Mucosa of gallbladder (tissue), 1 donor: ENCODE measurements at regions not wholly inside any gene's neighbourhood (a gene's known extent, or its start where the extent isn't known, plus 50 kb on each side); places are given as distances from the start of the nearest gene placed in this dataset.
A peak's percentile ranks its signal among the peaks of the same experiment; 100 is the strongest.
"Not testable (repeated sequence)": the region's sequence is repeated elsewhere in the genome, so short reads cannot be mapped to it uniquely, and the experiment has no call there.

Experiments used
- DNase-seq: peaks from one replicate; pipeline ENCODE4 v3.0.0-alpha.2; 2020; ENCODE audit warnings: low spot score
- donor health status: DM: no; HTN: no; CAD: no.

- no peak for DNase-seq
Measured at GRCh38 chr5:99441235-99441634, 512.4 kb upstream of the CHD1 start.

DNA sequence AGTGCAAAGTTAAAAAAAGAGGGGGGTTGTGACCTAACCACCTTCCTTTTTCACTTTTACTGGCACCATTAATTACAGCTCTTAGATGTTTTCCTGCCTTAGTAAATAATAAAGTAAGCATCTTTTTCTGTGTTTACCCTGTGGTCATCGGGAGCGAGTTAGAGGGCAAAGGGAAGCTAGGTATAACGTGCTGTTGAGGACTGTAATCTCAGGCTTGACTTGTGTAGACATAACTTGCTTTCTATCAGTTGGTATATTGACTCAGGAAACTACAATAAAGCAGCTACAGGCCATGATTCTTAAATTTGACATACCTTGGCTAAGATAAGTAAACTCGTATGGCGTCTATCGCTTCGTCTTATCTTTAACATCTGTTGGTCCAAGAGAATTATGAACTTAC lies 509.8 kb upstream of the CHD1 start:
- DNase-seq = no peak

GRCh38 chr5:99437986-99438385 lies 509.2 kb upstream of the CHD1 start:
- no peak for DNase-seq

DNA sequence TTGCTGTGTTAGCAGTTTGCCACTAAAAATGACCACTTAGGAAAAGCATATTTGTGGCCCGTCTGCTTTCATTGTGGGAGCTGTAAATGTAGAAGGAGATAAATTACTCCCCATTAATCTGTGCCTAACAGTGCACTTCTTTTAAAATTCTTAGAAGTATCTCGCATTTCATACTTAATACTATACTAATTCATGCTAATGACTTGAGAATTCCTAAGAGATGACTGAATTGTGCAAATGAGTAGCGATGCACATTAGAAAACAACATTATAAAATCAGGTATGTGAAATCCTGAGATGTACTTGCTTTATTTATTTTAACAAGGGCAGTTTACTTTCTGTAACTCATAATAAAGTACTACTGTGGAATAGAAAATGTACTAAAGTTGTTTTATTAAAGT lies 494.6 kb upstream of the CHD1 start:
- DNase-seq = not testable (repeated sequence)

DNA sequence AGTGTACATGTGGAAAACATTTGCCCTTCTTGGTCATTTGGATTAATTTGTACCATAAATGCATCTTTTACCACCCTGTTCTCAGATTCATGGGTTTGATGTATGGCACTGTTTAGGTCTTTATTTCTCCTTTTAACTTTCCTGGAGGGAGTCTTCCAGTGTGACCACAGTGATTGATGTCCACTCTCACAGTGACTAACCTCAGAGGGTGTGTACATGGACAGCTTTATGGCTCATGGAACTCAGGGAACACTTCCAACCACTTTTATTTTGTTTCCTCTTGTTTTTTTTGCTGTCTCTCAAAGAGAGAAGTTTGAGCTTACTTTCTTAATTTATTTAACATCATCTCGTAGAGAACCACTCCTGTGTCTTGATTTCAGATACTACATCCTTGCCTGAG lies 489.8 kb upstream of the CHD1 start:
- DNase-seq = not testable (repeated sequence)

- DNase-seq = not testable (repeated sequence)
Measured at GRCh38 chr5:99410386-99410785, 481.6 kb upstream of the CHD1 start.

DNA sequence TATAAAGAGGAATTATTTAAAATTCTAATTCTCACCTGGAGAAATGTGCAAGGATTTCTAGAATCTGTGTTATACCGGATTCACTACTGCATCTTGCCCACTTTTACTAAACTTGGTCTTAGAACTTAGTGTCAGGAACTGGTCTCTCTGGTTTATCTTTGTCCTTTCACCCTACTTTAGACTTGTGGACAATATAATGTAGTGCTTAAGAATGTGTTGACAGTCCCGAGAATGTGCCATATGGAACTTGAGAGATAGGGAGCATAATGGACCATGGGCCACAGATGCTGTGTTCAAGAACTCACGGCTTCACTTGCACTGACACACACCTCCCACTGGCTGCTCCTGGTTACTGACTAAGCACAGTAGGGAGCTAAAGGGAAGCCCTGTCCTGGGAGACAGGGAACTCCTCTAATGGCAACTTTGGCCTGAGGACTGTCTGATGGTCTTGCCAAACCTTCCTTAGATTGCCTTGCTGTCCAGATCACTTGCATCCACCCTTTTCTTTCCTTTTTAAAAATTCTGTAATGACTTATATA lies 476.0 kb upstream of the CHD1 start:
- DNase-seq = not testable (repeated sequence)

DNA sequence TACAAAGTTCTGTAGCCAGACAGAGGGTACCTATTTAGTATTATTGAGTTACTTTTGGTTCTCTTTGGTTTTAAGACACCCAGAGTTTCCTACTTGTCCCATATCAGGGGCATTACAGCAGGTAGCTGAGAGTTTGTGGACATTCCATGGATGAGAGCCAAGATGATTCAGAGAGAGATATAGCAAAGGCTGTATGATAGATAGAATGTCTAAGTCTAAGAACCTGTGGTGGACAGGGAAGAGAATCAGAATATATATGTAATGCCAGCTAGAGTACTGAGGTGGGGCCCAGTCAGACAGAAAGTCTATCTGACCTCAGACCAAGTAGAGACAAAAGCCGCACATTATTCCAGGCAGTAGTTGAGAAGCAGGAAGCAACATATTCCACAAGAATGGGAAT lies 471.8 kb upstream of the CHD1 start:
- DNase-seq = not testable (repeated sequence)

- no peak for DNase-seq
Measured at GRCh38 chr5:99398976-99399375, 470.2 kb upstream of the CHD1 start.

GRCh38 chr5:99386406-99387077 lies 457.7 kb upstream of the CHD1 start:
- DNase-seq = no peak

- DNase-seq = no peak
Measured at GRCh38 chr5:99379187-99379586, 450.4 kb upstream of the CHD1 start.

GRCh38 chr5:99378443-99378842 lies 449.6 kb upstream of the CHD1 start:
- DNase-seq = no peak

- DNase-seq = no peak
Measured at GRCh38 chr5:99369797-99370593, 441.2 kb upstream of the CHD1 start.

- DNase-seq = no peak
Measured at GRCh38 chr5:99368726-99369125, 439.9 kb upstream of the CHD1 start.

- DNase-seq = no peak
Measured at GRCh38 chr5:99355881-99356280, 427.1 kb upstream of the CHD1 start.

- no peak for DNase-seq
Measured at GRCh38 chr5:99349787-99350186, 421.0 kb upstream of the CHD1 start.

GRCh38 chr5:99348597-99348996 lies 419.8 kb upstream of the CHD1 start:
- no peak for DNase-seq

GRCh38 chr5:99339758-99340157 lies 411.0 kb upstream of the CHD1 start:
- DNase-seq = not testable (repeated sequence)

GRCh38 chr5:99334936-99335335 lies 406.1 kb upstream of the CHD1 start:
- no peak for DNase-seq

DNA sequence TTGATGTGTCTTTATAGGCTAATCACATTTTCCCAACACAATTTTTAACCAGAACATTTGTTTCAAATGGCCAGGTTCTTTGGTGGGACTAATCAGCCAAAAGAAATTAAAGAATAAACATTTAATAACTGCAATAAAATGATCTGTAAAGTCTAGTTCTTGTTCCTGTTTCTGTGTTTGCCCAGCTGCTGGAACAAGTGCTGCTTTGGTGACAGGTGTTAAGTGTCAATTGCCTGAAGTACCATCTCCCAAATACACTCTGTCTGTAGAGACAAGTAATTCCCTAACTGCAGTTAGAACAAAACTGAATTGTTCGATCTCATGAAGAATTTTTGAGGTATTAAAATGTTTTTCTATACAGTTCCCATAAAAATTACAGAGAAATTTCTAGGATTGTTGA lies 402.3 kb upstream of the CHD1 start:
- no peak for DNase-seq

DNA sequence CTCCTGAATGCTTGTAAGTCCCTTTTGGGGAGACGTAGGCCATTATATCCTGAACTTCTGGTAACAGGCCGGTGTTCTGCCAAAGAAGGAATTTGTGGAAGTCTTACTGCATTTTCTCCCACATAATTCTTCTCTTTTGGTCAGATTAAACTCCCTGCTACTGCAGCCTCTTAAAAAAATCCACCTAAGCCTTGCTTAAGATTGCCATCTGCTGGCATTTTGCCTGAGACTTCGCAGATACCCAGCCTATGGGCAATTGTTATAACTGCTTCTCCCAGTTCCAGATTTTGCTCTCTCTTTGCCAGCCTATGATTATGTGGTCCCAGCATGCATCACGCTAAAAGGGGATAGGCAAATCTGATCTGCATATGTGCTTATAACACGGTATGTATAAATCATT lies 391.6 kb upstream of the CHD1 start:
- peak; percentile 12 for DNase-seq

DNA sequence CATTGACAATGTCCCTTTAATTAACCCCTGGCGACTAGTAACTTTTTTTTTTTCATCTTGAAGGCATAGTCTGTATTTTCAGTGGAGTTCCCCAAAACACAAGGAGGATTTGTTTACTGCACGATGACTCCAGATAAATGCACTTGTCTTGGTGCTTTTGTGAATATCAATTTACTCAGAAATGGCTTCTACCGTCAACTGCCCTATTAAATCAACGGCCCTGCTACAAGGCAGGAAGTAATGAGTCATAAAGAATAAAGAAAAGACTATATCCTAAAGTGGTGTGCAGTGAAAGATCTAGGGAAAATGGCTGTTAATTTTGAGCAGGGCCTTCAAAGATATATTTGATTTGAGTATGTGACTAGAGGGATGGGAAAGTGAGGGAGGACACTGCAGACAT lies 388.3 kb upstream of the CHD1 start:
- DNase-seq = no peak

DNA sequence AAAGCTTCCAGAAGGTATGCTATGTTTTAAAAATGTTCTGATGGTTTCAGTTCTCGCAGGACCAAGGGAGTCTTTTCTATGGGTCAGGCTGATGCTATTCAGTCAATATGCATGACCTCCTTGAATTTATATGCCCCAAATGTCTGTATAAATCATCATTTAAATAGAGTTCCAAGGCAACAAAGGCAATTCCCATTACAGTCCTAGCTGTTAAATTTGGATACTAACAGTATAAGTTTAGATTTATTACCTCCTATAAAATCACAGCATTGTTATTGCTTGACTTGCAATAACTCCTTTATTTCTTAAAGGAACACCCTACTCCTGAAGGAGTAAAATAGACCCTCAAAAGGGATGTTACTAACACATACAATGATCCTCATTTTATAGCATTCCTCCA lies 387.7 kb upstream of the CHD1 start:
- no peak for DNase-seq
